Upper lobe of left lung (tissue), 6 donors: ENCODE measurements at regions not wholly inside any gene's neighbourhood (a gene's known extent, or its start where the extent isn't known, plus 50 kb on each side); places are given as distances from the start of the nearest gene placed in this dataset.

Experiments used
- ATAC-seq, 2 donors: fragments of 200-7000 bp; cut with Tn5 transposase; one replicate each; pipeline ENCODE4 v1.9.1; 2022; ENCODE audit warnings: mild to moderate bottlenecking in 2 of 2, moderate library complexity in 2 of 2; ENCODE audit not compliant: low FRiP score in 2 of 2
- DNase-seq, 2 donors: peaks; one replicate each; pipeline ENCODE4 v3.0.0-alpha.2; 2019 to 2020
- H3K27ac ChIP-seq, 4 donors: fragments of 200-600 bp; sonication (generic); one replicate each; pipeline ENCODE4 v1.5.1; 2016 to 2019
- H3K27me3 ChIP-seq, 4 donors: fragments of 200-600 bp; sonication (generic); one replicate each; pipeline ENCODE4 v1.5.1; 2017 to 2019
- H3K36me3 ChIP-seq, 4 donors: fragments of 200-600 bp; sonication (generic); one replicate each; pipeline ENCODE4 v1.5.1; 2016 to 2019
- H3K4me1 ChIP-seq, 4 donors: fragments of 200-600 bp; sonication (generic); one replicate each; pipeline ENCODE4 v1.5.1; 2018 to 2019
- H3K4me3 ChIP-seq, 4 donors: fragments of 200-600 bp; sonication (generic); one replicate each; pipeline ENCODE4 v1.5.1; 2017 to 2019; ENCODE audit warnings: mild to moderate bottlenecking in 2 of 4, moderate library complexity in 1 of 4
- H3K9me3 ChIP-seq, 4 donors: fragments of 200-600 bp; sonication (generic); one replicate each; pipeline ENCODE4 v1.5.1; 2018 to 2019
- CTCF ChIP-seq, 6 experiments: fragments of 450-650 bp in 4 of 6; fragments of 200-600 bp in 2 of 6; sonication (generic) in 2 of 6; IDR thresholded peaks; one replicate each; pipeline ENCODE4 v1.5.1; 2016 to 2019; ENCODE audit warnings: antibody characterized with exemption in 6 of 6
- EP300 ChIP-seq, 4 donors: sonication (generic); formaldehyde crosslinking; IDR thresholded peaks; one replicate each; pipeline ENCODE4 v1.5.1; 2017; ENCODE audit warnings: antibody characterized with exemption in 4 of 4, control low read depth in 2 of 4
- POLR2A ChIP-seq, 4 donors: fragments of 450-650 bp; IDR thresholded peaks; one replicate each; pipeline ENCODE4 v1.5.1; 2016 to 2017; ENCODE audit warnings: antibody characterized with exemption in 4 of 4, mild to moderate bottlenecking in 2 of 4
- POLR2AphosphoS5 ChIP-seq, 2 donors: sonication (generic); formaldehyde crosslinking; IDR thresholded peaks; one replicate each; pipeline ENCODE4 v1.5.1; 2017; ENCODE audit warnings: antibody characterized with exemption in 2 of 2
- WGBS, 2 donors: methylation state at CpG; one replicate each; pipeline ENCODE4 v1.1.5; 2017 to 2018; 5-methylcytosine and 5-hydroxymethylcytosine counted together
- donor health status: DM: no; HTN: no; CAD: no; lungs with moderate emphysema.
- donor health status: DM: no; HTN: yes; CAD: no; lungs with severe emphysema.

GRCh38 chr1:53393325-53393792, 65.5 kb upstream of the LRP8 start:
- H3K27me3 ChIP-seq, result no peaks in the 10 kb centered on the region
- DNase-seq (peak; percentile 69 to 87), ATAC-seq (peak; percentile 66 to 89)
- no peak overlapping the region for H3K4me3 ChIP-seq
- H3K9me3 ChIP-seq, result no peaks in the 10 kb centered on the region
- H3K36me3 ChIP-seq, result no peaks in the 10 kb centered on the region
- no peaks in the 10 kb centered on the region for H3K4me1 ChIP-seq
- H3K27ac ChIP-seq, result no peak overlapping the region
- 11 to 16% methylated on average over 7 to 10 of the region's 10 CpGs for WGBS, 2 donors
- TF ChIP-seq POLR2A (IDR thresholded peaks at IDR 0.05) (no peak), POLR2AphosphoS5 (IDR thresholded peaks at IDR 0.05) (no peak), CTCF (IDR thresholded peaks at IDR 0.05) (peak; percentile 82 to 92 (median 88)), EP300 (IDR thresholded peaks at IDR 0.05) (no peak)

GRCh38 chr1:53394306-53394705, 64.9 kb upstream of the DMRTB1 start:
- WGBS, 2 donors, result 74 to 92% methylated on average over 6 of the region's 6 CpGs
- Histone ChIP-seq H3K27ac (no peak overlapping the region), H3K36me3 (no peaks in the 10 kb centered on the region), H3K9me3 (no peaks in the 10 kb centered on the region), H3K27me3 (no peaks in the 10 kb centered on the region), H3K4me1 (no peaks in the 10 kb centered on the region), H3K4me3 (no peak overlapping the region)
- no peak for DNase-seq
- no peak for ATAC-seq
- TF ChIP-seq EP300 (IDR thresholded peaks at IDR 0.05) (no peak), CTCF (IDR thresholded peaks at IDR 0.05) (no peak), POLR2A (IDR thresholded peaks at IDR 0.05) (no peak), POLR2AphosphoS5 (IDR thresholded peaks at IDR 0.05) (no peak)

GRCh38 chr1:53395671-53396215, 63.5 kb upstream of the DMRTB1 start:
- Histone ChIP-seq H3K4me3 (no peak overlapping the region), H3K9me3 (no peaks in the 10 kb centered on the region), H3K27me3 (no peaks in the 10 kb centered on the region), H3K4me1 (no peaks in the 10 kb centered on the region), H3K27ac (no peak overlapping the region), H3K36me3 (no peaks in the 10 kb centered on the region)
- ATAC-seq, result no peak
- no peak for DNase-seq
- TF ChIP-seq CTCF (IDR thresholded peaks at IDR 0.05) (no peak), POLR2A (IDR thresholded peaks at IDR 0.05) (no peak), POLR2AphosphoS5 (IDR thresholded peaks at IDR 0.05) (no peak), EP300 (IDR thresholded peaks at IDR 0.05) (no peak)
- 65 to 70% methylated on average over 9 to 10 of the region's 10 CpGs for whole genome bisulfite sequencing, 2 donors

GRCh38 chr1:53396573-53397268, 62.5 kb upstream of the DMRTB1 start:
- H3K4me1 ChIP-seq, result no peaks in the 10 kb centered on the region
- no peak overlapping the region for H3K4me3 ChIP-seq
- ATAC-seq, result no peak
- no peaks in the 10 kb centered on the region for H3K9me3 ChIP-seq
- TF ChIP-seq POLR2AphosphoS5 (IDR thresholded peaks at IDR 0.05) (no peak), POLR2A (IDR thresholded peaks at IDR 0.05) (no peak), EP300 (IDR thresholded peaks at IDR 0.05) (no peak), CTCF (IDR thresholded peaks at IDR 0.05) (no peak)
- H3K27ac ChIP-seq, result no peak overlapping the region
- WGBS, 2 donors, result 46 to 73% methylated on average over 8 of the region's 8 CpGs
- no peaks in the 10 kb centered on the region for H3K36me3 ChIP-seq
- DNase-seq, result no peak
- H3K27me3 ChIP-seq, result no peaks in the 10 kb centered on the region

- ATAC-seq (no peak), DNase-seq (peak in 1 of 2 donors; percentile 9)
- Histone ChIP-seq H3K27ac (no peak overlapping the region), H3K9me3 (no peaks in the 10 kb centered on the region), H3K27me3 (no peaks in the 10 kb centered on the region), H3K4me3 (no peak overlapping the region), H3K36me3 (no peaks in the 10 kb centered on the region), H3K4me1 (no peaks in the 10 kb centered on the region)
- WGBS, 2 donors, result 65 to 66% methylated on average over 4 of the region's 4 CpGs
- no peak for TF ChIP-seq CTCF (IDR thresholded peaks at IDR 0.05)
- TF ChIP-seq POLR2A (IDR thresholded peaks at IDR 0.05), result no peak
- no peak for TF ChIP-seq EP300 (IDR thresholded peaks at IDR 0.05)
- no peak for TF ChIP-seq POLR2AphosphoS5 (IDR thresholded peaks at IDR 0.05)
Measured at GRCh38 chr1:53398091-53398490, 61.1 kb upstream of the DMRTB1 start.
